SHP77 (cell line): ENCODE measurements at regions not wholly inside any gene's neighbourhood (a gene's known extent, or its start where the extent isn't known, plus 50 kb on each side); places are given as distances from the start of the nearest gene placed in this dataset.
"Not testable (repeated sequence)": the region's sequence is repeated elsewhere in the genome, so short reads cannot be mapped to it uniquely, and the experiment has no call there.

Experiments used
- DNase-seq, 2 experiments: peaks; one replicate each; lab custom pipeline; 2025; lab: John Stamatoyannopoulos, UW

DNA sequence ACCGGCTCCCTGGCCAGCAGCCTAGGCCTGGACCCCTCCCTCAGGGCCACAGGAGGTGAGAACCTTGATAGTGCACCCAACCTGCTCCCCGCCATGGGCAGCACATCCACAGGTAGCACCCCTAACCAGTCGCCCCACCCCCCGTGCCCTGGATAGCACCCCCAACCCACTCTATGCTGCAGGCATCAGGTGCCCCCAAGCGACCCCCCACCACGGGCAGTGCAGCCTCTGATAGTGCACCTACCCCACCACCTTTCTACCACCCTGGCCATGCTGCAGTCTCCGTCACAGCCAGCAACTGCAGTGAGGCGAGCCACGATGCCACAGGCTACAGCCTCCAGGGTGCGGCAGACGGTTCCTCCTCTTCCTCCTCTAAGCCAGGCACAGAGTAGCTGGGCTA, 55.6 kb downstream of the SOWAHC start:
- no peak for DNase-seq

DNA sequence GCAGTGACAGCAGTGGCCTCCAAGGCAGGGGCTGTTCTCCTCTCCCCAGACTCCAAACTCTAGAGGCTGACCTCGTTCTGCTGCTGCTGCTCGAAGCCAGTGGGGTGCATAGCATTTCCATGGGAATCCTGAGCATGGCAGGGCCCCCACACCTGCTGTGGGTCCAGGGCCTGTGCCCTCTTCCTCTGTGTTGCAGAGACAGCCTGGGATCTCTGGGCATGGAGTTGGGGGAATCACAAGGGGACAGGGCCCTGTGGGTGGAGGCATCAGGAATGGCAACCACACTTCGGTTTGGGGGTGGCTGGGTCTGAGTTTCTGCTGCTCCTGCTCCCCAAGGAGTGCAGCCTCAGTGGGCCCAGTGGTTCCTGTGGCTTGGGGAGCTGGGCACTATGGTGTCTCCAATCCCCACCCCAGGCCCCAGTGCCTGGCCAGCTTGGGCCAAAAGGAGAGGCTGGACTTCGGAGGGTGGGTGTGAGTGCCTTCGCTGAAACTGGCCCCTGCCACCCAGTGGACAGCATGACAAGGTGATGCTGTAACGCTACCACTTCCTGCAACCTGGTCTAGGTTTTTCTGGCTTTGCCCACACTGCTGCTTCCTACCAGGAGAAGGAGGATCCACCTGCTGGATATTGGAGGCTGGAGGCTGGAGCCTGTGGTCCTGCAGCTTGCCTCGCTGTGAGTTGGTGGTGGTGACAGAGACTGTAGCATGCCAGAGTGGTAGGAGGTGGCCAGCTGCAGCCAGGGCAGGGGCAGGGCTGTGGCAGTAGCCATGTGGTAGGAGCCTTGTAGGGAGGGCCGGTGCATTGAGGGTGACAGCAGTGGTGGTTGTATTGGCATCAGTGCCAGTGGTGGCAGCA, 56.6 kb downstream of the SOWAHC start:
- no peak for DNase-seq

DNA sequence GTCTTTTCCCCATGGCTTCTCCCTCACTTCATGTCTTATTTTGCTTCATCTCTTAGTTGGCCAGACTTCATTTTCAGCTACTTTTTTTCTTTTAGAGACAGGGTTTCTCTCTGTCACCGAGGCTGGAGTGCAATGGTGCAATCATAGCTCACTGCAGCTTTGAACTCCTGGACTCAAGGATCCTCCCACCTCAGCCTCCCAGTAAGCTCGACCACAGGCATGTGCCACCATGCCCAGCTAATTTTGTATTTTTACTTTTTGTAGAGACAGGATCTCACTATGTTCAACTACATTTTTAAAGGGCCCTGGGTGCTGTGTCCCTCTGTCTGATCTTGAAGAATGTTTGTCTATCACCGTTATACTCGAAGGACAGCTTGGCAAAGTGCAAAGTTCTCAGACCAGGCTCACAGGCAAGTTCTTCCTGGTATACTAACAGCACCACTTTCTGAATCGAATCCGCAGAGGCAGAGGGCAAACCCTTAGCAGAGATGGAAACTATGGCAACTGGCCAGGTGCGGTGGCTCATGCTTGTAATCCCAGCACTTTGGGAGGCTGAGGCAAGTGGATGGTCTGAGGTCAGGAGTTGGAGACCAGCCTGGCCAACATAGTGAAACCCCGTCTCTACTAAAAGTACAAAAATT, 60.9 kb downstream of the SOWAHC start:
- no peak for DNase-seq

DNA sequence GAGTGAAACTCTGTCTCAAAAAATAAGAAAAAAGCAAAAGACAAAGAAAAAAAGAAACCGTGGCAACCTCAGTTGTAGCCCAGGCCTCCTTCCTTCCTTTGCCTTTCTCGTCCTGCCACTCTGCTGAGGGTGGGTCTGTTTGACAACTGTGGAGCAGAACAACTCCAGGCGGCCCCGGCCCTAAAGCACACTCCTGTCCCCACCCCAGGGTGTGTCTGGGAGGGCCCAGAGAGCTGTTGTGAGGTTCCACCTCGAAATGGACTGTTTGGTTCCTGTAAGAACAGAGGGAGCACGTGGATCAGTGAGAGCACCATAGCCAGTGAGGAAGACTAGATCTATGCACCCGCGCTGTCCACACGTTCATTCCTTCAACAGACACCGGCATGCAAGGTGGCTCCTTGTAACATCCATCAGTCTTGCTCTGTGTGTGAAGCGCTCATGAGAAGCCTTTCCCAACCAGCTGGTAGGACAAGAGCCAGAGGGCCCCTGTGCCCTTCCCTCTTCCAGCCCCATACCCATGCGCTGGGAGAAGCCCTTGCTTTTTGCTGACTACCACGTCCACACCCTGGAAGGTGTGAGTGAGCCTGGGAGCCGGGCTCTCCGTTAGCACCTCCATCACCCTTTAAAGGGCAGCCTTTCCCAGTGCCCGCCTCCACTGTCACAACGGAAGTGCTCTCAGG, 61.6 kb downstream of the SOWAHC start:
- no peak for DNase-seq

DNA sequence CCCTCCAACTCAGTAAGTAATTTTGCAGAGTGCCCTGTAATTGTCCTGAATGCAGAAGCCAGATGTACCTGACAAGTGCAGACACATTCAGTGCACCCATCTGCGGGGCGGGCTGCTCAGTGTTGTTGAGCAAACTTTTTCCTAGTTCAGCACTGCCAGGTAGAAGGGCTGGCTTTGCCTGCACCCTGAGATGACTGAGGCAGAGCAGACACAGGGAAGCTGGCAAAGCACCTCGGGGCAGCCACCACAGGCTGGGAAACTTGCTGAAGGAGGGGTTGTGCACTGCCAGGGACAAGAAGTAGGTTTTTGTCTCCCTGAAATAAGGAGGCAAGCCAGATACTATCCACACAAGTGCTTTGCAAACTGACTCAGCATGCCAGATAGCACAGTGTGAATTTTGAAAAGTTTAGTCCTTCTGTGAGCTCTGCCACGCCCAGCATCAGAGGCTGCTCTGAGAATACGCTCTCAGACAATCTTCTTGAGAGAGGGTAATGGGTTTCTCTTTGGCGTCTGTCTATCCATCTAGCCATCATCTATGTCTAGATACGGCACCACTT, 62.3 kb downstream of the SOWAHC start:
- no peak for DNase-seq

DNA sequence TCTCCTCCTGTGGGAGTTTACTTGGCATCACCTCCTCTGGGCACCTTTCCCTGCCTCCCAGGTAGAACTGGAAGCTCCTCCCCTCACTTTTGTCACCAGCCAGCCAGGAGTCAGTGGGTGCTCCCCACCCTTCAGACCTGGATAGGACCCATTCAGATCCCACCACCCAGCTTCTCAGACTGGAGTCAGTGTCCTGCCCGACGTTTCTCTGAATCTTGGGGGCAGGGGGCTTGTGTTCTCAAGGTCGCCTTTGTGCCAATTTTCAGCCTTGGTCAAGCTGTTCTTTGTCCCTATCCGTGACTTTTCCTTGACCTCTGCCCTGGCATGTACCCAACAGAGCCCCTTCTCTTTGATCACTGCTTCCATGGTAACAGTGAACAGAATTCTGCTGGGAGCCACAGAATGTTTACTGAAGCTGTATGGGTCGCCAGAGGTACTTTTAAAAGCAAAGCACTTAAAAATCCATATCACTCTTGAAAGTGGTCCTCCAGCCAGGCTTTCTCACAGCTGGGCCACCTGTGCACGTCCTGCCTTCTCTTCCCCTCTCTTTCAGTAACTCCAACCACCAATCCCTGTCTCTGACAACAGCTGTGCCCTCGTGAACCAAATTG, 63.1 kb downstream of the SOWAHC start:
- not testable (repeated sequence) for DNase-seq

DNA sequence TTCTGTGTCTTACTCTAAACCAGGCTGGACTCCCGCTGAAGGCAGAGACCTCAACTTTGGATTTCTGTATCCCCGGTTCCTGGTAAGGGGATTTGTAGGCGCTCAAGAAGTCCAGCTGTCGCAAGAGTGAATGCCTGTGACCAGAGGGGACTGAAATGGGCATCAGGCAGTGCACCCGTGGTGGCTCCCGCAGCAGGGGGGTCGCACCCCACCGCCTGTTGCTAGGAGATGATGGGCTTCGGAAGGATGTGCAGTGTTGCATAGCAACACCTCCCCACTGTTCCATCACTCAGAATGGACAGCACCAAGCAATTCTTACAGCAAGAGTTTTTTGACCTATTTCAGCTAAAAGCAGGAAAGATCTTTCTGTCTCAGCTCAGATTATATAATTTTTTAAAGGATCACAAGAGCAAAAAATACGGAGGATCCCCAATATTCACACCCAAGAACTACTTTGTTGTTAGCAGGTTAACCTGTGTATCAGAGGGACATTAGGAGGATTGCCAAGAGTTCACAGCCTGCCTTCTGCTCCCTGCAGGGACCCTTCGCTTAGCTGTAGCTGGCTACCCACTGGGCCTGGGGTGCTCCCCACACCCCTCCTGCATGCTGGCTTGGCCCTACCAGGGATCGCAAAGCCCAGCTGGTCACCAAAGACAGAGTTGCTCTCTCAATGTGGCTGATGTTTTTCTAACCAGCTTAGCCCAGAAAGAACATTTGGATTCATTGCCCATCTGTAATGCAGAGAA, 63.8 kb downstream of the SOWAHC start:
- no peak for DNase-seq

DNA sequence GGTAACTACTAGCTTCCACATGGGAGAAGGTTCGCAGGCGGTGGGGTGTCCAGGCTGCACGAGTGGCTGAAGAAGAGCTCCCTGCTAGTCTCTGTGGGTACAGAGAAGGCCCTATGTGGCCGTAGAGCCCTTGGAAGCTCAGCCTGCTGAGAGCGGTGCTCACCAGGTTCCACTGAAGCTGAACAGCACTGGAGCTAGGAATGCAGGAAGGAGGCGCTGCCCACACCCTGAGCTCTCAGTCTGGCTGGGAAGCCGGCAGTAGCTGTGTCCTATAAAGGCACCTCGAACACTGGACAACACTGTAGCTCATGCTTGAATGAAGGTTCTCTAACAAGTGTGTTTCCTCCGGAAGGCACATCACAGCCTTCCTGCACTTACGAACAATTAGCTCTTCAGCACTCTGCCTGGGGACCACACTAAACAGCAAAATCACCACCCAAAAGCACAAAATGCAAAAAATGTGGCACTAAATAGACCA, 64.6 kb downstream of the SOWAHC start:
- not testable (repeated sequence) for DNase-seq

DNA sequence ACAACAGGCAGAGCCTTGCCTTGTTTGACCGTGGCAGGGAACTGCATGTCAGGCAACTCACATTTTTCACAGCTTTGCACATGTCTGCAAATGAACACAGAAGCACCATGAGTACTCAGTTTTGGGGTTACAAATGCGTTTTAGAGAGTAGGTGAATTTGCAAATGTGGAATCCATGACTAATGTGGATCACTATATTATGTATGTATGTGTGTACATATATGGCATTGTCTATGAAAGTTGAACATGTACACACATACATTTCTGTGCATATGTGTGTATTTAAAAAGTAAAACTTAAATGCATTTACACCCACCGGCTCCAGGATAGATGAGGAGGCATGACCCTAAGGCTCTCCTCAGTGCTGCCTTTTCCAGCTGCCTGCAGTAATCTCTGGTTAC, 65.1 kb downstream of the SOWAHC start:
- DNase-seq = no peak

DNA sequence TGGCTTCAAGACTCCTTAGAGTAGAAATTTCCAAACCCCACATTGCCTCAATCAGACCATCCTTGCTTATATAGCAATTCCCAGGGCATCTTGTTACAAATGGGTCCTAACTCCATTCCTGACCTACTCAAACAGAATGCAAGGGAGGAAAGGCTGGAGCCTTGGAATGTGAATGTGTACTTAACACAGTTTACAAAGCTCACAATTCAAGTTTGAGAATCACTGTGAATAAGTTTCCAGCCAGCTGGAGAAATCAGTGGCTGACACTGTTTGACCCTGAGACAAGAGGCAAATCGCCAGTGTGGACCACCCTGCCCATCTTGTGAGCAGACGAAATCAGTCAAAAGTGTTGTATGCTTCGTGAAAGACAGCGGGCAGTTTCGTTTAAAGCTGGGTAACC, 65.5 kb downstream of the SOWAHC start:
- no peak for DNase-seq

DNA sequence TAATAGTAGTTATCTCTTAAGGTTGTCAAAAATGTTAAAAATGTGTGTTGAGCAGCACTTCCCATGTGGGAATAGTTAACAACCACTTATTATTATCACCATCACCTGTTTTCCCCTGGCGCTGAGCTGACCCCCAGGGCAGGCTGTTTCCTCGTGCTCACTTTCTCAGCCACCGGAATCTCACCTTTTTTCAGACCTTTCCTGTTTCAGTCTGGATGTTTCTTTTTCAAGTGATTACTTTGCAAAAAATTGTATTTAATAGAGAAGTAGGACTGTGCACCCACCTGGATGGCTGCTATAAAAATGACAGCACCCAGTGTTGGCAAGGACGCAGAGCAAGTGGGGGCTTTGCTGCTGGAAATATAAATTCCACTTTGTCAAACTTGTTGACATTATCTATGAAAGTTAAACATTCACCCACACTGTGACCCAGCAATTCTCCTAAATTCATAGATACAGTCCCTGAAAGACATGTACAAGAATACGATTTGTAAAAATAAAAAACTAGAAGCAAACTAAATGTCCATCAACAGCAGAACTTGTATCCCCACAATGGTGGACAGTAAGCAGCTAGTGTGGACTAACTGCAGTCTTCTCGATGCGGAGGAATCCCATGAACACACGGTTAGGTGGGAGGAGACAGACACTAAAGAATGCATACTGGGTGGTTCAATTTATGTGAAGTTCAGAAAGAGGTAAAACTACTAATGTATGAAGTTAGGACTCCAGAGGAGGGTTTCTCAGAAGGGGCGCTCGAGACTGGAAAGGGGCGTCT, 66.5 kb downstream of the SOWAHC start:
- no peak for DNase-seq

DNA sequence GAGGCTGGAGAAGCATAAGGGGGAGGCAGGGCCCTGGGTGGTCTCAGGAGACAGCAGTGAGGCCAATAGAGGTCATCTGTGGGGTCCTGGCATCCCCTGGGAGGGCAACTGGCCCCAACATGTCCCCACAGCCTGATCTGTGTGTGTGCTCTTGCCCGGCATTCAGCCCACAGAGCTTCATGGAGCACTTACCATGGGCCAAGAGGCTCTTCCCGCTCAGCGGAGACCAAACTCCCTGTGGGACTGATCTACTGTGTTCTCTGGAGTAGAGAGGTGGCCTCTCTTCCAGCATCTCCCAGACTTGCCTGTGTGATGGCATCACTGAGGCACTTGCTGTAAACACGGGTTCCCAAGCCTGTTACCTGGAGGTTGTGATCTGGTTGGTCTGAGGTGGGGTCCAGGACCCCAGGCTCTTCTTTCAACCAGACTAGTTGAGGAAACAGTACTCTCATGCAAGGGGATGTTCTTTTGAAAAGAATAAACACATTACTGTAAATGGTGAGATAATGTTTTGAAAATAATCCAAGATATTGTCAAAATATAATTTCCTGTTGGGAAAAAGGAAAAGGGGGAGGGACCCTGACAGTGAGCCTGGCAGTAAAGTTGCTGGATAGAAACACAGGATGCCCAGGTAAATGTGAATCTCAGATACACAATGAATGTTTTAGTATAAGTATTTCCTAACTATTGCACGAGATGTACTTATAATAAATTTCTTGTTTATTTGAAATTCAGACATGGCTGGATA, 67.6 kb downstream of the SOWAHC start:
- DNase-seq = no peak

DNA sequence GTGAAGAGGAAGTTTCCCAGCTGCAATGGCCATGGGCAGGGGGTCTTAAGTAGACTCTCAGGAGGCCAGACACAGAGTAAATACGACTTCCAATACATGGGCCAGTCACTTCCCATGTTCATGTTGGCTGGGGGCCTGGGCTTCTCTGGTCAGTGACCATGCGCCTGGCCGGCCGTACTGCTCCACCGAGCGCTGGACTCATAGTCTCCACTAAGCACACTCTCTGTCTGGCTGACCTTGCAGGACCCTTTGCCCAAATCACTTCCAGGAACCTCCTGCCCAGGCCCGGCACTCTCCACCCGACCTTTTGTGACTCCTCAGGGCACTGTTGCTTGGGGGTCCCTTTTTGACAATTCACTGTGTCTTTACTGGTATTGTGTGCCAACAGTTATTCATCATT, 69.3 kb downstream of the SOWAHC start:
- no peak for DNase-seq

DNA sequence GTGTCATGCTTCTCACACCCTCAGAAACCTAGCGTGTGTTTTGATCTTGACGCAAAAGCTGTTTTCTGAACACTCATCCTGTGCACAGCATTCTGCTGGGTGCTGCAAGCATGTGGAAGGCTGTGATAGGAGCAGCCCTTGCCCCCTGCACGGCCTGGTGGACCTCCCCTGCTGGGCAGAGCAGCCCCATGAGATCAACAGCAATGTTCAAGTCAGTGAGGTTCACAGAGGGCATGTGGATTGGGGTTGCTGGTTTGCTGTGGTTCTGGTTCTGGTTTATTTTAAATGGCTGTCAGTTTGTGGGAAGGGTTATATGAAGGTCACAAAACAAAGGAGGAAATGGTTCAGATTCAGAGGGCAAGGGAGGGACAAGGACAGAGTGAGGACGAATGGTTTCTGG, 71.3 kb downstream of the SOWAHC start:
- no peak for DNase-seq

DNA sequence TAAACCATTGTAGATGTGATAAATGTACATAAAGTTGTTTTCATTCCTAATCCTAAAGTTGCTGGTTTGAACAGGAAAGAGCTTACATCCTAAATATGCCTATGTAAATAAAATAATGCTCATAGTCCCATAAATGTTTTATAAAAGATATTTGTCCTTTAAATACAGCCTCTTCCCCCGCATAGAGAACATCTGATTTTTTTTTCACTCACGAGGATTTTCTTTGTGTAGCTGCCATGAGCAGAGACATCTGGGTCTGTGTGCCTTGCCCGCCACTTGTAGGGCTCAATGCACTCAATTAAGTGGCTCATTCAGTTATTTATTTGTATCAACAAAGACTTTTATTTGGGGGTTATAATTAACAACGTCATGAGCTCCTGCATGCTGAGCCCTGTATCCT, 72.8 kb downstream of the SOWAHC start:
- DNase-seq = no peak

DNA sequence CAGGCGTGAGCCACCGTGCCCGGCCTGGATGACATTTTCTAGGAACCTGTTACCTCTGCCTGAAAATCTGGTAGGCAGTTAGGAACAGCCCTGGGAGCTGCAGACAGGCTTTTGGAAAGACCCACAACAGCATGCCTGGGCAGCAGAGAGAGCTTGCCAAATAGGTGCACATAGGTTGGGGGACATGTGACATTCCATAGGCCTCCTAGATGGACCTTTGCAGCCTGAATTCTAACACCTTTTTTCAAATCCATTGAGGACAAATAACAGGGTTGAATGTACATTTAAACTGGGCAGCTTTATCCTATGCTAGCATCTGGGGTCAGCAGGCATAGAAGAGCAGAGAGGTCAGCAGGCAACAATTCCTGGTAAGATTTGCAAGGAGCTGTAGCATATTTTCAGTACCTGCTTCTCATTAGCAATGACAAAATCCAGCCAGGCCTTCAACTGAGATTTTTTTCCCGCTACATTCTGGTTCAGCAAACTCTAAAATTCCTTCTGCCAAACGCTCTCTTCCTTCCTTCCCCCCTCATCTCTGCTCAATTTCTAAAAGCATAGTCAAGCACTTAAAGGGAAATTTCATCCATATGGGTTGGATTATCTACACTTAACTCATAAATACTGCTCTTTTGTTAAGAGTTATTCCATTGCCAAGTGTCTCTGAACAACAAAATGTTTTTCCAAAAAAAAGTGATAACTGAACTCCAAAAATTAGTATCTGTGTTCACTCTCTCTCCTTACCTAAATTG, 75.2 kb downstream of the SOWAHC start:
- DNase-seq = no peak

DNA sequence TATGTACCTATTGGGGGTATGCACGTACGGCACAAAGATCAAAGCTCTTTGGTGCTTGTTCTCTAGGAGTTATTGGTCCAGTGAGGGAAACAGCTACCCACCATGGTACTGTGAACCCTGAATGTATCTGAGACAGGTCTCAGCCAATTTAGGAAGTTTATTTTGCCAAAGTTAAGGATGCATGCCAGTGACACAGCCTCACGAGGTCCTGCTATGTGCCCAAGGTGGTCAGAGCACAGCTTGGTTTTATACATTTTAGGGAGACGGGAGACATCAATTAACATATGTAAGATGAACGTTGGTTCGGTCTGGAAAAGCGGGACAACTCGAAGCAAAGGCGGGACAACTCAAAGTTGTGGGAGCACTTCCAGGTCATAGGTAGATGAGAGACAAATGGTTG, 75.8 kb downstream of the SOWAHC start:
- DNase-seq = no peak

DNA sequence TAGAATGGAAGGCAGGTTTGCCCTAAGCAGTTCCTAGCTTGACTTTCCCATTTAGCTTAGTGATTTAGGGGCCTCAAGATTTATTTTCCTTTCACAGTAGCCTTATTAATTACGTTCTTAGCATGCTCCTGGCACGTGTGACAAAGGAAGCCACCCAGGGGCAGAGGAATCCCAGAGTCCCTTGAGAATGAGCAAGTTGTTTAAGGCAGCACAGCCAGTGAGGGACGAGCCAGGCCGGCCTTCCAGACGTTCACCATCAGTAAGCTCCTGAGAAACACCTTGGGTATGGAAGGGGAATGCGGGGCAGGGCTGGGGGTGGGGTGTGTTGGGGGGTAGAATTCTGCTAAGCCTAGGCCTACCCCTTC, 76.3 kb downstream of the SOWAHC start:
- DNase-seq = no peak

DNA sequence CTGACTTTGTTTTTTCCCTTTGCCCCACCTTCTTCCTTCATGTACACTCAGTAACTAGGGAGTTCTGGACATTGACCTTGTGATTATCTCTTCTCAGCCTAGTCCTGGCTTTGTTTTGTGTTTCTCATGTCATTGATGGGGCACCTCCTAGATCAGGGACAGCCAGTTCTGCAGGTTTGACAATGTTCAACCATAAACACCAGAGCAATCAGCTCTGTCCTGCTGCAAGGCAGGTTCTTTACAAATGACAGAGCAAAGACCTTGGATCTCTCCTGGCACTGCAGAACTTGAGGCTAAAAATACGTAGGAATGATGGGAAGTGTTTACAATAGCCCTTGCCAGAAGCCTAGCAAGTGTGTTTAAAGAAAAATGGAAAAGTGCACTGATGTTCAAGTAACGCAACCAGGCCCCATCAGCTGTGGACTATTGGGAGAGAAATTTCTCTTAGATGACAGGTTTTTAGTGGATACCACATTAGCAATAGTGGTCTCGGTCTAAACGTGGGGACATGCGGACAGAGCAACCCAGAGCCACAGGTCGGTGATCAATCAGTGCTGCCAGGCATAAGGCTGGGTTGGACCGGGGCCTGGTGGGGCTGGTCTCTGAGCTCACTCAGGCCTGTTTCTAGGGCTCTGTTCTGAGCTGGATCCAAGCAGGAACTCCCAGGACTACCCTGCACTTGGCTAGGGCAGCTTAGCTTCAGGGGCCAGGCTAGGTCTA, 76.8 kb downstream of the SOWAHC start:
- no peak for DNase-seq
